ENCODE measurements at regions not wholly inside any gene's neighbourhood (a gene's known extent, or its start where the extent isn't known, plus 50 kb on each side); places are given as distances from the start of the nearest gene placed in this dataset.

DNA sequence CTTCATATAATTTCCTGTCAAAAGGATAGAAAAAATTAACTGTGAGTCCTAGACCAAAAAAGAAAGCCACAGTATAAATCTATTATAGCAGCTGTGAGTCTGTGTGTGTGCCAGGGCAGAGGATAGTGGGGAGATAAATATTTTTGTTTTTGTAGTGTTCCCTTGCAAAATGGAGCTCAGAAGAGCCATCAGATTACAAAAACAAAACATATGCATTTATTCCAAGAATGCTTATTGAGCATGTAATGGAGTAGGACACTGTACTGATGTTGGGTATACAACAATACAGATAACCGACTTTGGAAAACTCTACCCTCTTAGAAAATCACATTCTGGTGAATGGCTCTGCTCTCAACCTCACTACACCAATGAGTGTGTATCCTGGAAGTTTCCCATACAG, 111.0 kb downstream of the DMAC1 start:
- Mint-ChIP-seq H3K36me3 (ENCODE audit: unreplicated experiment) (peaks cover 6% of the 10 kb centered on the region), H3K27ac (ENCODE audit: unreplicated experiment) (no peak overlapping the region), H3K9me3 (ENCODE audit: unreplicated experiment) (peaks cover 1% of the 10 kb centered on the region), H3K4me3 (ENCODE audit: unreplicated experiment) (no peak overlapping the region), H3K4me1 (ENCODE audit: low read depth, unreplicated experiment) (no peaks in the 10 kb centered on the region), H3K27me3 (ENCODE audit: unreplicated experiment) (no peaks in the 10 kb centered on the region)
- no peak for DNase-seq
- no peak for TF ChIP-seq CTCF (IDR thresholded peaks at IDR 0.05; ENCODE audit: partially characterized antibody, unreplicated experiment)

DNA sequence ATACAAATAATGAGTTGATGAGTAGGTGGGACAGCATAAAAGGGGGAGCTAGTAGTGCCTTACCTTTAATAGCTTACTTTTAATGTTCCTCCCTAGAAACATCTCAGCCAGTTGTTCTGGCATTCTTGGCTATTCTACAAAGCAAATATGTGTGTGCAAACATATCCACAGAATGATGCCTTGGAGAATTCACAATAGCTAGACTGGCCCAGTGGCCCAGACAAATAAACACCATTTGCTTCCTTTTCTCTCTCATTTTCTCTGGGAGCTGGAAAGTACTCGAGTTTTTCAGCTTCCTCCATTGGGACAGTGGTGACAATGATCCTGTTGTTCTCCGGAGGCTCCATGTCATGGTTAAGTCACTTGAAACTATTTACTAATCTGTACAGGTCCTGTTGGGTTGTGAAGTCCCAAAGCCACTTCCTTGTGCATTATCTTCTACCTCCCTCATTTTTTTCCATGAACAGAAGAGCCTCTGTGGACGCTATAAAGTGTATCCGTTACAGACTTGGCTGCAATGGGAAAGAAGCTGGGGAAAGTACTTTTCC, 122.9 kb downstream of the DMAC1 start:
- no peak overlapping the region for H3K4me3 Mint-ChIP-seq (ENCODE audit: unreplicated experiment)
- H3K9me3 Mint-ChIP-seq (ENCODE audit: unreplicated experiment) = no peaks in the 10 kb centered on the region
- no peaks in the 10 kb centered on the region for H3K4me1 Mint-ChIP-seq (ENCODE audit: low read depth, unreplicated experiment)
- TF ChIP-seq CTCF (IDR thresholded peaks at IDR 0.05; ENCODE audit: partially characterized antibody, unreplicated experiment) = no peak
- no peak for DNase-seq
- H3K36me3 Mint-ChIP-seq (ENCODE audit: unreplicated experiment) = no peaks in the 10 kb centered on the region
- H3K27ac Mint-ChIP-seq (ENCODE audit: unreplicated experiment) = no peak overlapping the region
- no peaks in the 10 kb centered on the region for H3K27me3 Mint-ChIP-seq (ENCODE audit: unreplicated experiment)

GRCh38 chr9:7671847-7672246, 127.7 kb downstream of the DMAC1 start:
- Mint-ChIP-seq H3K27me3 (ENCODE audit: unreplicated experiment) (no peaks in the 10 kb centered on the region), H3K4me1 (ENCODE audit: low read depth, unreplicated experiment) (no peaks in the 10 kb centered on the region), H3K4me3 (ENCODE audit: unreplicated experiment) (no peak overlapping the region), H3K9me3 (ENCODE audit: unreplicated experiment) (no peaks in the 10 kb centered on the region), H3K27ac (ENCODE audit: unreplicated experiment) (no peak overlapping the region), H3K36me3 (ENCODE audit: unreplicated experiment) (no peaks in the 10 kb centered on the region)
- no peak for TF ChIP-seq CTCF (IDR thresholded peaks at IDR 0.05; ENCODE audit: partially characterized antibody, unreplicated experiment)
- DNase-seq = no peak

DNA sequence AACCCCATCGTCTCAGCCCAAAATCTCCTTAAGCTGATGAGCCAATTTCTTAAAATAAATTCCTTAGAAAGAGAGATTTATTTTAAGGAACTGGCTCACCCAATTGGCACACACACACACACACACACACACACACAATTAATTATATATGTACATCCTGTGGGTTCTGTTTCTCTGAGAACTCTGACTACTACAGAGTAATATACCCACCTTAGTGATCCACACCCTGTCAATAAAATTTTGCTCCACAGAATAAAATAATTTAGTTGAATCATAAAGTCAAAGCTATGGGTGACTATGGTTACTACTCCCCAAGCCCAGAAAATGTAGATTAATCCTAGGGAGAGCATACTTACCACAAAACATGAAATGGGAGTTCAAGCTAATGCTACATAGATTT, 131.0 kb downstream of the DMAC1 start:
- H3K4me1 Mint-ChIP-seq (ENCODE audit: low read depth, unreplicated experiment) = no peaks in the 10 kb centered on the region
- H3K27me3 Mint-ChIP-seq (ENCODE audit: unreplicated experiment) = no peaks in the 10 kb centered on the region
- no peaks in the 10 kb centered on the region for H3K36me3 Mint-ChIP-seq (ENCODE audit: unreplicated experiment)
- no peak for DNase-seq
- H3K9me3 Mint-ChIP-seq (ENCODE audit: unreplicated experiment) = peaks cover 2% of the 10 kb centered on the region
- no peak overlapping the region for H3K4me3 Mint-ChIP-seq (ENCODE audit: unreplicated experiment)
- TF ChIP-seq CTCF (IDR thresholded peaks at IDR 0.05; ENCODE audit: partially characterized antibody, unreplicated experiment) = no peak
- H3K27ac Mint-ChIP-seq (ENCODE audit: unreplicated experiment) = no peak overlapping the region

DNA sequence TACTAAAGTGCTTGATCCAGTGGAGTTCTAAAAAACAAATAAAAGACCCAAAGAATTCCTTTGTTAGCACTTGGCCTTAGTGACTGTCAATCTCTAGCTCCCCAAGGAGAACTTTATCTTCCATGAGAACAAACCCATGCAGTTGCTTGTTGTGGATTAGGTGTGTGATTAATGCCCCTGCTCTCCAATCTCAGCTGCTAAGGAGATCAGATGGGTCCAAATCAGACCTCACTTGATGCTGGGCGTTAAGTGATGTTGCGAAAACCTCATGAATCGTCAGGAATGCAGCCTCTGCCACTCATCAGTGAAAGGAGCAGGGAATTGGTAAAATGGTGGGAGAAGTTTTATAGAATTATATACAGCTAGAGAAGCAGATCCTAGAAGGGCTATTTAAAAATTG, 133.7 kb downstream of the DMAC1 start:
- TF ChIP-seq CTCF (IDR thresholded peaks at IDR 0.05; ENCODE audit: partially characterized antibody, unreplicated experiment) = no peak
- H3K4me3 Mint-ChIP-seq (ENCODE audit: unreplicated experiment) = no peak overlapping the region
- DNase-seq = no peak
- H3K36me3 Mint-ChIP-seq (ENCODE audit: unreplicated experiment) = no peaks in the 10 kb centered on the region
- peaks cover 4% of the 10 kb centered on the region for H3K4me1 Mint-ChIP-seq (ENCODE audit: low read depth, unreplicated experiment)
- H3K9me3 Mint-ChIP-seq (ENCODE audit: unreplicated experiment) = peaks cover 2% of the 10 kb centered on the region
- no peak overlapping the region for H3K27ac Mint-ChIP-seq (ENCODE audit: unreplicated experiment)
- peaks cover 1% of the 10 kb centered on the region for H3K27me3 Mint-ChIP-seq (ENCODE audit: unreplicated experiment)

Data from glutamatergic neuron (in vitro differentiated cells).